GM20431 (cell line): ENCODE measurements at regions not wholly inside any gene's neighbourhood (a gene's known extent, or its start where the extent isn't known, plus 50 kb on each side); places are given as distances from the start of the nearest gene placed in this dataset.

ENCODE experiments used
- in situ Hi-C: fragments of 300-500 bp; cut with MseI, MboI; formaldehyde crosslinking; loops from one replicate; pipeline ENCODE4 v1.15.0; 2020; ENCODE audit warnings: low sequenced_read_pairs; ENCODE audit not compliant: unreplicated experiment

DNA sequence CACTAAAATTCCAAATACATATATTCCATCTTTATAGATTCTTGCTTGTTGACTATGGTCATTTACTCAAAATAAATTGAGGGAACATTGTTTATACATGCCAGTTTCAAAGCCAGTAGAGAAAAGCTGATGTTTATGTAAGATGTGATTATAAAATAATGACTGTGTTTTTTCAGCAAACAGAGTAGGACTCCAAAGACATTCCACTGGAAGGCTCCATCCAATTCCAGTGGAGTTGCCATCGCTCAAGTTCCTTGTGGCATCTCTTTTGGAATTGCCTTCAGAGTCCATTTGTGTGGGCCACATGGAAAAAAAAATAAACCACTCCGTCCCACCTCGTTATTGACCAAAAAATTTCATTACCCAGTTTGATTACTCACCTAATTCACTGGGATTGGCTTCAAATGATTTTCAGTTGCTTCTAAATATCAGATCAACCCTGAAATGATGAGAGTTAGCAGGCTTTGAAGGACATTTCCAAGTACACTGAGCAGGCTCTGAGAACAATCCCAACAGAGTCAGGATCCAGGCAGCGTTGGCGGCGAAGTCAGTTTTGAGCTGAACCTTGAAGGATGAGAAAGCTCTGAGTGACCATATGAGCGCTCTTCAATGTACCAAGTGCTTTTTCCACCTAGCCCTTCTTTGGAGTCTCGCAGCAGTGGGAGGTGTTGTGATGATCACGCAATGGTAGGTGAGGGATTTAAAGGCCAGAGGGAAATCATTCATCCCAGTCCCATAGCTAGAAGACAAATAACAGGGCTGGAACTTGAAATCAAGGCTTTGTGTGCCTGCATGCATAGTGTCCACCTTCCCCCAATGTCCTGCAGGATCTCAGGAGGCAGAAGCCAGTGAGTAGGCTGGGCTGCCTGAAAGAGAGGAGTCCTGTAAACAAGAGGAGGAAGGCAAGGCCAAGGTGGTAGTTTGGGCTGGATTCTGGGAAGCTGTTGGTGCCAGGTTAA is 281.7 kb downstream of the CDC5L start:
- in situ Hi-C loops = loop anchor here (25.0 kb wide), 1 partner anchor 1243 kb away; no protein-coding TSS in a partner anchor

DNA sequence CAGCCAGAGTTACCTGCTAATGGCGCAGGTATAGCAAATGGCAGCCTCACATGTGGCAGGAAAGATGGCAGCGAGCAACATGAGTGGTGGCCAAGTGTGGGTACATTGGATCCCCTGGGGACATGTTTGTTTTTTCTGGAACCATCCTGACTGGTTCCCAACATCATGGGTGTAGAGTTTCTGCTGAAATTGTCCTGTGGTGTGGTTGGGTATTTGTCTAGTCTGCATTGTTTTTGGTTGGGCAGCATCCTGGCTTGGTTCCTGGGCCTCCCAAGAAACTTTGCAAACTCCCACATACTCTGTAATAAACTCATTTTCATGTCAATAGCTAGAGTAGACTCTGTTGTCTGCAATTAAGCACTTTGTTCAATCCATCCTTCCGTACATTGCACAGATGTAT is 282.6 kb downstream of the CDC5L start:
- in situ Hi-C loops = loop anchor here (25.0 kb wide), 1 partner anchor 1242 kb away; no protein-coding TSS in a partner anchor

DNA sequence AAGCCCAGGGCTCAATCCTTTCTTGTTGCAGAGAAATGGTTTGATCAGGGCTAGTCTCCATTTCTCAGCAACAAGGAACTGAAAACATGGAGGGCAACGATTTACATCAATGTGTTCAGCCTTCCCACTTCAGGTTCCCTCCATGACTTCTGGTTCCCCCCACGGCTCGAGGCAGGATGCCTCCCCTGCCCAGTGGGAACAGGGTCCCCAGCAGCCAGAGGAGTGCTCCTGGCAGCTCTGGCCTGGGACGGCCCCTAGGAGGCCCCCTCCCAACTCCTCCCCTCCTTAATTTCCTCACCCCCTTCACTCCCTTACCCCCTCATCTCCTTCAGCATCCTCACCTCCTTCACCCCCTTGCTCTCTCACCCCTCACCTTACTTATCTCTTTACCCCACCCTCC is 283.8 kb downstream of the CDC5L start:
- in situ Hi-C loops = loop anchor here (25.0 kb wide), 1 partner anchor 1241 kb away; no protein-coding TSS in a partner anchor

DNA sequence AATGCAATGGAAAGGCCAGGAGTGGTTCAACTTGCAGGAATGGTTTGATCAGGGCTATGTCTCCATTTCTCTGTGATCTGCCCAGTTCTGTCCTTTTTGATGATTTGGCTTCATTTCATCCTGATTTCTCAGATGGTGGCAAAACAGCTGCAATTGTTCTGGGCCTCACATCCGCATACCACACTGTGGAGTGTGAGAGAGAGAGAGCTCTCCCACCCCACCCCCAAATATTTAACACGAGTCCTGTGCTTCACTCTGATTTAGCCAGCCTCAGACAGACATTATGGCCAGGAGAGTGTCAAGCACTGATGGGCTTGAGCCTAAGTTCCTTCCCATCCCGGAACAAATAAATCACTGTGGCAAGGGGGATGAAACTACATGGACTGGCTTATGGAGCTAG is 284.6 kb downstream of the CDC5L start:
- in situ Hi-C loops = loop anchor here (25.0 kb wide), 1 partner anchor 1240 kb away; no protein-coding TSS in a partner anchor

DNA sequence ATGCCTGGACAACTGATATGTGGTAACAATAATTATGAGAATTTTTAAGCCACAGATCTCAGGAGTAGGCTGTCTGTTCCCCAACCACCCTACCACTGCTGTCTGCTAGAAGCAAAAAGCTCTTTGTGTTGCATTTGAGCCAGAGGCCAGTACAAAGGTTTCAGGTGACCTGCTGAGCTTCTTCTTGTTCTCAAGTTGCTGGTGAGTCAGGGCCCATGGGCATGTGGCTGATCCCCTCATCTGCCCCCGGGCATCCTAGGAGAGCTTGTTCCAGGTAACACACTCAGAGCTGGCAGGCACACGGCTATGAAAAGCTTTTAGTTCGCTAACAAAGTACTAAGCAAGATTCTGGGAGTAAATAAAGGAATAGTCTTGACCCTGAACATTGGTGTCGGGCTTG is 285.3 kb downstream of the CDC5L start:
- in situ Hi-C loops = loop anchor here (25.0 kb wide), 1 partner anchor 1239 kb away; no protein-coding TSS in a partner anchor

DNA sequence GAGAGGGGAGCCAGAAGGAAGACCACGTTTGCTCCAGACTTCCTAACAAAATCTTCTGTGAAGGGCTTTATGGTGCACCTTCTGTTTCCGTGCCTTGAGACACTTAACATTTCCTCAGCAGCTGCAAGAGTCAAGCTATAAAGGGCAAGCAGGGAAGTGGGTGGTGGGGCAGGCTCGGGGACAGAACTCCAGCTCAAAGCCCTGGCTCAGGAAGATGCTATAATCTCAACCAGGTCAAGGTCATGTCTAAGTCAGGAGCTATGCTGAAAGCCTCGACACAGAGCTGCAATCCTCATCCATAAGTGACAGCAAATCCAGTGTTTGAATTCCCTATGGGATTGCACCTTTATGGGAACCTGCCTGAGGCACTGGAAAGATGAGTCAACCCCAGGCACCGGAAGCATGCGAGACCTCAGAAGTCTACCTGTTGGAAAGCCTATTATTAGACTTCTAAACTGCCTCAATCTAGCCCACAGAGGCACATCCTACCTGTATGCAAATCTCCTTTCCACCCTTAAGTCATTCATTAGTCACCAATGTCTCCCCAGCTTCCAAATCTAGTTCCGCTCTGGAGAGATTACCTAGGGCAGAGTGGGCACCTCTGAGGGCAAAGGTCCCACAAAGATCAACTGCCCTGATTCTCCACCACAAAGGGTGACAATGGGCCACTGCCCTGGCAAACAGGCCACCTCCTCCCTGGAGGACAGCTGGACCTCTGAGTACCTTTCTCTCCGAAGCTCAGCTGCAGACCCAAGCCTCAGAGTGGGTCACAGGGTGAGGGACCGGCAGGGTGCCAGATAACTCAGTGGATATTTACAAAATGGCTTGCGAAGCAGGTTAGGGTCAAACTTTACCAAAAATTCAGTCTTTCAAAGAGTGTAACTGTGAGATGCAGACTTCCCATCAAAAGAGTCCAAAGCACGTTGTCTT is 287.0 kb downstream of the CDC5L start:
- in situ Hi-C loops = loop anchor here (25.0 kb wide), 1 partner anchor 1238 kb away; no protein-coding TSS in a partner anchor

DNA sequence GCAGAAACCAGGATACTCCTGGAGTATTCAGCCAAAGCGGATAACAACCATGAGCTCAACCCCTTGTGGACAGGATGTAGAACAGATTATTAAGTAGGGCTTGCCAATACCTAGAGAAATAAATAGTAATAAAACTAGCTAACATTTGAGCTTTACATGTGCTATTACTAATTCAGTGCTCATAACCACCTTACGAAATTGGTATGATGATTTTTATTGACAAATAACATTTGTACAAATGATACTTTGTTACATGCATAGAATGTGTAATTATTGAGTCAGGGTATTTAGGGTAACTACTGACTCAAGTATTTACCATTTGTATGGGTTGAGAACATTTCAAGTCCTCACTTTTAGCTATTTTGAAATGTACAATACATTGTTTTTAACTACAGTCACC is 287.9 kb downstream of the CDC5L start:
- in situ Hi-C loops = no loop called here

DNA sequence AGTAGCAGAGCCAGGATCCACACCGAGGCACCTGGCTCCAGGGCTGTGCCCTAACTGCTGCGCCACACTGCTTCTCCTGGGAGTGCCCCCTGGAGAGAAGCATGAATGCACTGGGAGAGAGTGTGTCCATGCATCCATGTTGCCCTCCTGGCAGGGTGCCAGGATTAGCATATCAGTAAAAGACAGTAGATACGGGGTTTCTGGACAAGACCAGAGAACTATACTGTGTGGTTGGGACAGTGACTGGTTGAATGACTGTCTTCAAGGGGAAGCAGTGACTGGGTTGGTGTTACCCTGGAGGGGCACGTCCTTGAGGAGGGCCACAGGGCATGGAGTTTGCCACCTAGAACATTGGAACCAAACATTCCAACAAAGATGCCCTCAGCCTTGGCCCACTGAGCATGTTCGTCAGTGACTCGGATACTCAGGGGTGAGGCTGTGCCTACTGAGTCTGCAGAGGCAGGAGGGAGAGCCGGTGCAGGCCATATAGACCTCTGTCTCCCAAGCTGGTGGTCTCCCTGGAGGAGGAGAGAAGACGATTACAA is 288.8 kb downstream of the CDC5L start:
- in situ Hi-C loops = no loop called here

DNA sequence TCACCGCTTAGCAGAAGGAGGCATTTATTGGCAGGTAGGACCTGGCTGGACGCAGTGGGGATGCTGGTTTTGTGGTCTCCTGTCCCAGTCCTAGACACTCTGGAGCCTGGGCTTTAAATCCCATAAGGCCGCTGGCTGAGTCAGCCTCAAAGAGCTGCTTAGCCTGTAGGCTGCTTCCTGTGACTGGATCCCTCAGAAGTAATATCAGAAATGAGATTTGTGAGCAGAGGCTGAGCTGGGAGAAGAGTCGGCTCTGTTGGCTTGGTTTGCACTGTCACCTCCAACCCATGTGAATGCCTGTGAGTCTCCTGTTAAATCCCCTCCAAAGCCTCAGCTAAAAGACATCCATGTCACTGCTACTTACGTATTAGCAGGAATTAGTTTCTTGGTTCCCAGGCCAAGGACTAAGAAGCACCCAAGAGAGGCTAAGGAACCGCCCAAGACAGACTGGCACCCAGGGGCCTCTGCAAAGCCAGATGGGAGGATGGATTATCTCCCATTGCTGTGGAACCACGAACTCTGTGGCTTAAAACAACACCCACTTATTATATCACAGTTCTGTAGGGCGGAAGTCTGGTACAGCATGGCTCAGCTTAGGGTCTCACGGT is 289.4 kb downstream of the CDC5L start:
- in situ Hi-C loops = no loop called here

DNA sequence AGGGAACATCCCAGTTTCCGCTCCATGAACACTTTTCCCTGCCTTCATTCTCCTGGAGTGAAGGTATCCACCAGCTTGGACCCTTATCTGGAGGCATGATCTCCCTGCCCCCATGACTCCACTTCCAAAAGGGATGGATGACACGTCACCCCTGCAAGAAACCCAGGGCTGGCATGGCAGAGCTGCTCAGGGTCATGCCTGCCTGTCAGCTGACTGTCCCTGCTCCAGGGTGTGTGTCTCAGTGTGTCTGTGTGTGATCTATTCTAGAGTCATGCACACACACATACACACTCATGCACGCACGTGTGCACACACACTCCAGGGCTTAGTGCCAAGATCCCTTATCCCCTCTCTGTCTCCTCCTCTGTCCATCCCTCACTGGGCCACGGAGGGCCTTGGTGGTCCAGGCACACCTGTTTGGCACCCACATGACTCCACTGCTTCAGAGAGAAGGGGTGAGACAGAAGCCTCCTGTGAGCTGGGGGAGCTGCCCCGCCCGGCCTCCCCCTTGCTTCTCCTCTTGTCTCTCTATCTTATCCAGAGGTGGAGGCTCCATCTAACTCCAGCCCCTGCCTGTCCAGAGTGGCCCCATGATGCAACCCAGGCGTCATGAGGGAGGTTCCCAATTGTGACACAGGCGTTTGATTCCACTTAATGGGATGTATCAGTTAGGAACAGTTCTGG is 290.9 kb downstream of the CDC5L start:
- in situ Hi-C loops = no loop called here

DNA sequence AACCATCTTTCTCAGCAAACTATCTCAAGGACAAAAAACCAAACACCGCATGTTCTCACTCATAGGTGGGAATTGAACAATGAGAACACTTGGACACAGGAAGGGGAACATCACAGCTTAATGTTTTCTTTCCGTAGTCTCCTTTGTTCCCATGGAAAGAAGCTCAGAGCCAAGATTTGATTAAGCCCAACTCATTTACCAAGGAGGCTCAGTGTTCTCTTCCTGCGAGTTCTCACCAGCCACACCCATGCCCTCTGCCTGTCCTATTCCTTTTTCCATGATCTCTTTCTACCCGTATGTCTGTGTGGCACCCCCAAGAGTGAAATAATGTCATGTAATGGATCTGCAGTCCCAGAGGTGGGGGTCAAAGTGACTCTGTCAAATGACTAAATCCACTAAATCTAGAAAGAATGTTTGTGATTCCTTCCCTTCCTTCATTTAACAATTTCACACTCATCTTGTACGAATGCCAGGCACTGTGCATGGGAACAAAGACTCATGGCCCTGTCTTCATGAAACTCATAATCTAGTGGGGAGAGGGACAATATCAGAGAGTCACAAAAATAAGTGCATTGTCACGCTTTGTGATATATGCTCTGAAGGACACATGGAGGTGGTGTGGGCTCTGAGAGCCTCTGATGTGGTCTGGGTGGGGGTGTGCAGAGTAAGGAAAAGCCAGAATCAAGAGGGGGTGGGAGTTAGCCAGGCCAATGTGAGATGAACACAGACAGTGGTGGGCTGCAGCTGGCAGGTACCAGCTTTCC is 292.1 kb downstream of the CDC5L start:
- in situ Hi-C loops = no loop called here

DNA sequence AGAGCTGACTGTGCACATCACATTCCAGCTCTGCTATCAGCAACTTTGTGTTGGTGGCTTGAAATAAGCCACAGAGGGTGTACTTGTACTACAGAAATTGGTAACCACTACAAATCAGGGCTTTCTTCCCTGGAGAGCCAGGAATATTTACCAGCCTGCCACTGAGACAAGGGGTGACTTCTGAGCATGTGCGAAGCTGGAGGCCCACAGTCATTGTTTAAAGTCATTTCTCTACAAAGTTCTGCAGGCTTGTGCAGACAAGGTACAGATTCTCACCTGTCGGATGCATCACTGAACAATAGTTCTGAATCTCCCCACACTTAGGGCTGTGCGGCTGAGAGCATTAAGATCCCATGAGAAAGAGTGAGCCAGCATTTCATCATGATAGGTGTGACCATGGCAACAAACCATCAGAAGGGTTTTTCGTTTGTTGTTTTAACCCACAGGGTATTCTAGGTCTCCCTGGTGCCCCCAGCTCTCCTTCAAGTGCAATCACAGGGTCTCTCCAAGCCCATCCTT is 292.8 kb downstream of the CDC5L start:
- in situ Hi-C loops = no loop called here

DNA sequence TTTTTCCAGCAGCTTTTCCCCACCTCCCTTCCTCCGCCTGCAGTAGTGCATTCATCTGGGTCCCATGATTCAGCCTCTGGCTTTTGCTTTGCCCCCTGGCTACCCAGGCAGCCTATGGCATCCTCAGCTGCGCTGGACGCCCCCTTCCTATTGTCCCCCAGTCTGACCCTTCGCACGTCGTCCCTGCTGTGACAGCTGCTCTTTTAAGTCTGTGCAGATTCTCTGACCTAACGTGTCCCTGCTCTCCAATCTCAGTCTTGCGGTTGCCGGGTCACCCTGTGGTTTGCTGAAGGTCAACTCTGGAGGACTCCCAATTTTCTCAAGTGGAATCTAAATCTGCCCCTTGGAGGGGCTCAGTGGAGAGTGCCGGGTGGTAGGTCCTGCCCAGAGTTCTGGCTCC is 294.3 kb downstream of the CDC5L start:
- in situ Hi-C loops = no loop called here

DNA sequence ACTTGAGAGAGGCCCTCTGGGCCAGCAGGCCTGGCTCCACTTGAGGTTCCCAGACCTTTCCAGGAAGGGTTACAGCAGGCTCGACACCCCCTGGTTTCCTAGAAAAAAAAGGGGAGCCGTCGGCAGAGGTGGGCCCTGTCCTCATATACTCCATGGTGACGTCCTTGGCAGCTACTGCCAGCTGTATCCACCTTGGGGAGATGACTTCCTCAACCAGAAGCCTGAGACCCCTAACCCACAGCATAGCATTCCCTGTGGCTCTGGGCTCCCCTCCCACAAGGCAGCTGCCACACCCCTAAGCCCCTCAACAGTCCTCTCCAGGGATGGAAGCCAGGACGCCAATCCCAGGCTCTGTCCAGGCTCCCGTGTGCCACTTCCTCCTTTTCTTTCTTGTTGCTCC is 294.8 kb downstream of the CDC5L start:
- in situ Hi-C loops = no loop called here

DNA sequence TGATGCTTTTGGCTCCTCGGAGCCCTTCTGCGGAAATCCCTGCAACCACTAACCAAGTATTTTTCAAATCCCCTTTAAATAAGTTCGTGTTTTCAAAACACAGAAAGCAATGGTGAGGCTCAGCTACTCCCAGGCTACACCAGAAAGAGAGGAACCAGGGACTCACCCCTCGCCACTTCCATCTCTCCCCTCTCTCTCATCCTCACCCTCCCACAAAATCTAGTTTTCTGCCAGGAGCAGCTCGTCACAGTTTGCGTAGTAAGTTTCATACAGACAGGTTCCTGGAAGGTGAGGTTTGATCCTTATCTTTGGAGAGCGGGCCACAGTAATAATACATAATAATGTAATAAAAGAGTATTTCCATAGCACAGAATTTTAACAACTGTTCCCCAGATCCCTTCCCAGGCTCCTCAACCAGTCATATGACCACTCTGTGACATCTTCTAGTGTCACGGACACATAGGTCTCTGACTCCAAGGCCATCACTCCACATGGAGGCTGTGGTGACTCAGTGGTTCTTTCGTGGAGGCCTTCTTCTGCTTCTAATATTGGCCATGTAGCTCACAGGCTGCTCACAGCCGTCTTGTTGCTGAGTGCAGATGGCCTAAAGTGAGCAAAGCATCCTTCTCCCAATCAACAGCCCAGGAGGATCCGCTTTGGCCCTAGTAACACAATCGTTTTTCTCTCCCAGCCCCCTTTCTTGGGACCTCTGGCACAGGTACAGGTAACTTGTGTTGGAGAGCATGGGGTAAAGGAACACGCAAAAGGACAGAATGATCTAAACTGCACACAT is 295.7 kb downstream of the CDC5L start:
- in situ Hi-C loops = no loop called here

DNA sequence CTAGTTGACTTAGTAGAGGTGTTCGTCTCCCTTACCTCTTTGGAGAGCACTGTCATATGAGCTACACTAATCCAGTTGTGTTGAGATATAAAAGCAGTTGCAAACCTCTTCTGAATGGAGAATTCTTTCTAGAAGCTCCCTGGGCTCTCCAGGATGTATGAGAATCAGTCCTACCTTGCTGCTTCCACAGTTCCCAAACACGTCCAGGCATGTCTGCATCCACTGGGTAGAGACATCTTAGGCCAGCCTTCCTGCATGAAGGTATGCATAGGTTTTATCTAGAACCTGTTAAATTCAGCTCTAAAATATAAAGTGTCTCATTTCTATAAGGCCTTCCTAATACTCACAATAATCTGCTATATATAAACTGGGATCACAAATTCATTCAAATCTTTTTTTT is 297.7 kb downstream of the CDC5L start:
- in situ Hi-C loops = no loop called here

DNA sequence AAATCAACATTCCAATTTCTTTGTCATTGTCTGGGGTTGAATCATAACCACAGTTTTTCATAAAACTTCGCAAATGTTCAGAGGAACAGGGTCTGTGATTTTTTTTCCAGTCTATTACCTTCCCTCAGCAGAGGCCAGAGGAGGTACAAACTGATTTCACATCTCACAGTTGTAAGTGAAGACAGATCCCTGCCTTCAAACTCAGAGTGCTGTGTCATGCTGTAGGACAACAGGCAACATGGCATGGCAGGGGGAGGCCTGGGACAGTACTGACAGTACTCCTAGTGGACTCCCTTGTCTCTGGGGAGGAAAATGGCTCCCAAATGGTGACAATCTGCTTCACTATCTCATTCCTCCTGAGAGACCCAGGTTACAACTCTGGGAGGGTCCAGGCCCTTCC is 308.6 kb downstream of the CDC5L start:
- in situ Hi-C loops = no loop called here

DNA sequence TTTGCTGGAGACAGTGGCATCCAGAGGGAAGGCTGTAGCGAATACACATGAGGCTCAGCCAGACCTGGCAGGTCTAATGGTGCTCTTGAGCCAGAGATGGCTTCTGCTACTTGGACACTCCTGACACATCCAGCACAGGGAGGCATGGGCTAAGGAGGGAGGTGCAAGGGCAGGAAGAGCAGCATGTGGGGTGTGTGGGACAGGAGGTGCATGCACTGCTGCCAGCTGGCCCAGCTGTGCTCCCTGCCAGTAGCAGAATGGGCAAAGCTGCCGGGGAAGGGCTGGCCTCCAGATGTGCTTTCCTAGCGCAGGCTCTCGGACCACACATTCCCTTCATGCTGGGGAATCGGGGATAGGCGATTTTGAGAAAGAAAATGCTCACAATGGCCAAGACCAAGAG is 309.2 kb downstream of the CDC5L start:
- in situ Hi-C loops = no loop called here
